HCT116 (cell line): ENCODE measurements at regions not wholly inside any gene's neighbourhood (a gene's known extent, or its start where the extent isn't known, plus 50 kb on each side); places are given as distances from the start of the nearest gene placed in this dataset.

Experiments used
- ATAC-seq: fragments of 200-7000 bp; cut with Tn5 transposase; 2 replicates; pipeline ENCODE4 v1.9.1; 2020; ENCODE audit warnings: mild to moderate bottlenecking, moderate library complexity
- BruUV-seq: library from RNA; stranded (reverse); fragments of 400-500 nt; replicated peaks from 2 replicates; lab custom pipeline; 2021; lab: Mats Ljungman, UMichigan
- CTCF ChIA-PET: fragments of 300-600 bp; sonication (Branson Sonifier 250); formaldehyde crosslinking; loops from one replicate; lab custom pipeline; 2021; ENCODE audit warnings: antibody characterized with exemption; lab: Charles Lee
- POLR2A ChIA-PET: fragments of 300-600, 350-600 bp; sonication (Branson Sonifier 250); formaldehyde crosslinking; loops from one replicate; lab custom pipeline; 2021; ENCODE audit warnings: antibody characterized with exemption; lab: Charles Lee
- RAD21 ChIA-PET, 2 experiments: fragments of 300-600 bp; sonication (Branson Sonifier 250); formaldehyde crosslinking; loops; one replicate each; lab custom pipeline; 2023; ENCODE audit warnings: low total read pairs in 2 of 2; ENCODE audit not compliant: uncharacterized antibody in 2 of 2, unreplicated experiment in 2 of 2, low non-redundant PET in 1 of 2; lab: Charles Lee
- DNase-seq: peaks from one replicate; pipeline ENCODE4 v3.0.0-alpha.2; 2010; ENCODE audit warnings: low read depth, low spot score
- H2AFZ ChIP-seq: fragments of 200-600 bp; shearing (Covaris generic), sonication (generic); 2 replicates; pipeline ENCODE4 v1.6.1; 2017; ENCODE audit warnings: low read depth, mixed run types, mixed read lengths, antibody characterized with exemption, low read length; ENCODE audit not compliant: poor library complexity, severe bottlenecking
- H3K27ac ChIP-seq: 2 replicates; pipeline ENCODE4 v1.5.1; 2012; ENCODE audit warnings: low read depth, low read length
- H3K27me3 ChIP-seq: fragments of 200-600 bp; sonication (generic); 2 replicates; pipeline ENCODE4 v1.6.1; 2016; ENCODE audit warnings: mixed run types, low read length, mixed read lengths; ENCODE audit not compliant: insufficient read depth
- H3K36me3 ChIP-seq, 2 experiments: fragments of 200-500 bp in 1 of 2; fragments of 200-600 bp in 1 of 2; sonication (Bioruptor generic) in 1 of 2; sonication (generic) in 1 of 2; 2 replicates each; pipeline versions ENCODE4 v1.5.1 to v1.6.1; 2014 to 2016; ENCODE audit warnings: low read length in 2 of 2, inconsistent platforms in 1 of 2, mixed read lengths in 1 of 2, mixed run types in 1 of 2; ENCODE audit not compliant: insufficient read depth in 2 of 2, control insufficient read depth in 1 of 2
- H3K4me1 ChIP-seq, 2 experiments: fragments of 200-600 bp in 1 of 2; sonication (generic) in 1 of 2; 2 replicates each; pipeline versions ENCODE4 v1.5.1 to v1.6.1; 2012 to 2017; ENCODE audit warnings: low read length in 2 of 2, inconsistent platforms in 1 of 2, mild to moderate bottlenecking in 1 of 2, mixed read lengths in 1 of 2, mixed run types in 1 of 2, moderate library complexity in 1 of 2; ENCODE audit not compliant: insufficient read depth in 2 of 2, control insufficient read depth in 1 of 2
- H3K4me2 ChIP-seq: fragments of 200-600 bp; sonication (generic); 2 replicates; pipeline ENCODE4 v1.6.1; 2017; ENCODE audit warnings: mixed run types, low read length, mixed read lengths
- H3K4me3 ChIP-seq, 2 experiments: fragments of 200-600 bp in 1 of 2; sonication (generic) in 1 of 2; replicated peaks in 1 of 2; 2 replicates each; pipeline ENCODE4 v1.5.1; 2011 to 2016; ENCODE audit warnings: low read length in 2 of 2, control low read depth in 1 of 2, low read depth in 1 of 2, mild to moderate bottlenecking in 1 of 2, mixed read lengths in 1 of 2, mixed run types in 1 of 2
- H3K79me2 ChIP-seq: fragments of 200-600 bp; sonication (generic); 2 replicates; pipeline ENCODE4 v1.6.1; 2017; ENCODE audit warnings: mild to moderate bottlenecking, mixed run types, low read length, moderate library complexity, mixed read lengths; ENCODE audit not compliant: insufficient read depth
- H3K9ac ChIP-seq: fragments of 200-600 bp; sonication (generic); 2 replicates; pipeline ENCODE4 v1.6.1; 2016; ENCODE audit warnings: low read length, mixed read lengths
- H3K9me2 ChIP-seq: fragments of 200-600 bp; sonication (generic), shearing (Covaris generic); 2 replicates; pipeline ENCODE4 v1.6.1; 2017; ENCODE audit warnings: mixed run types, mild to moderate bottlenecking, moderate library complexity; ENCODE audit not compliant: insufficient read depth
- H3K9me3 ChIP-seq, 2 experiments: fragments of 200-500 bp in 1 of 2; fragments of 200-600 bp in 1 of 2; sonication (Bioruptor generic) in 1 of 2; sonication (generic) in 1 of 2; 2 replicates each; pipeline ENCODE4 v1.6.1; 2014 to 2017; ENCODE audit warnings: low read length in 2 of 2, mixed read lengths in 2 of 2, inconsistent platforms in 1 of 2, low read depth in 1 of 2, mild to moderate bottlenecking in 1 of 2, mixed run types in 1 of 2, moderate library complexity in 1 of 2; ENCODE audit not compliant: control insufficient read depth in 1 of 2, insufficient read depth in 1 of 2
- H4K20me1 ChIP-seq: fragments of 200-600 bp; sonication (generic), shearing (Covaris generic); 2 replicates; pipeline ENCODE4 v1.6.1; 2017; ENCODE audit warnings: mixed run types, mild to moderate bottlenecking, moderate library complexity; ENCODE audit not compliant: insufficient read depth
- CBX3 ChIP-seq: IDR thresholded peaks from 2 replicates; pipeline ENCODE4 v1.6.1; 2012; ENCODE audit warnings: low read depth
- CEBPB ChIP-seq: IDR thresholded peaks from 2 replicates; pipeline ENCODE4 v1.6.1; 2012; ENCODE audit warnings: low read depth
- CTCF ChIP-seq, 3 experiments: fragments of 200-600 bp in 1 of 3; sonication (generic) in 1 of 3; IDR thresholded peaks in 2 of 3; conservative IDR thresholded peaks in 1 of 3; 2 replicates each; pipeline ENCODE4 v1.5.1; 2012 to 2017; ENCODE audit warnings: low read depth in 2 of 3, low read length in 2 of 3, antibody characterized with exemption in 1 of 3, borderline replicate concordance in 1 of 3, control low read depth in 1 of 3, mild to moderate bottlenecking in 1 of 3, mixed read lengths in 1 of 3, mixed run types in 1 of 3, moderate library complexity in 1 of 3; ENCODE audit not compliant: insufficient read depth in 1 of 3
- ELF1 ChIP-seq: IDR thresholded peaks from 2 replicates; pipeline ENCODE4 v1.6.1; 2012; ENCODE audit warnings: low read depth, borderline replicate concordance
- EZH2 ChIP-seq: fragments of 200-600 bp; sonication (generic); IDR thresholded peaks from 2 replicates; pipeline ENCODE4 v1.6.1; 2017; ENCODE audit warnings: antibody characterized with exemption, mixed run types
- FOSL1 ChIP-seq: IDR thresholded peaks from 2 replicates; pipeline ENCODE4 v1.6.1; 2012; ENCODE audit warnings: low read depth
- JUND ChIP-seq: IDR thresholded peaks from 2 replicates; pipeline ENCODE4 v1.6.1; 2012
- MAX ChIP-seq: IDR thresholded peaks from 2 replicates; pipeline ENCODE4 v1.6.1; 2012
- POLR2A ChIP-seq: IDR thresholded peaks from 2 replicates; pipeline ENCODE4 v1.7.0; 2011; ENCODE audit warnings: borderline replicate concordance; ENCODE audit not compliant: insufficient read depth, insufficient read length; ENCODE audit errors: extremely low read depth
- POLR2AphosphoS5 ChIP-seq: IDR thresholded peaks from 2 replicates; pipeline ENCODE4 v1.6.1; 2011; ENCODE audit warnings: mild to moderate bottlenecking, low read depth, low read length, moderate library complexity
- RAD21 ChIP-seq: IDR thresholded peaks from 2 replicates; pipeline ENCODE4 v1.6.1; 2012; ENCODE audit warnings: low read depth, mild to moderate bottlenecking
- SIN3A ChIP-seq: IDR thresholded peaks from 2 replicates; pipeline ENCODE4 v1.6.1; 2012; ENCODE audit warnings: low read depth
- SP1 ChIP-seq: IDR thresholded peaks from 2 replicates; pipeline ENCODE4 v1.6.1; 2012; ENCODE audit warnings: low read depth
- SRF ChIP-seq: IDR thresholded peaks from 2 replicates; pipeline ENCODE4 v1.6.1; 2012; ENCODE audit warnings: low read depth
- TCF7L2 ChIP-seq: IDR thresholded peaks from 2 replicates; pipeline ENCODE4 v1.7.0; 2011; ENCODE audit warnings: borderline replicate concordance, inconsistent platforms; ENCODE audit not compliant: insufficient read depth, insufficient read length; ENCODE audit errors: extremely low read depth
- YY1 ChIP-seq: IDR thresholded peaks from 2 replicates; pipeline ENCODE4 v1.6.1; 2011; ENCODE audit warnings: low read length, low read depth, moderate library complexity, mild to moderate bottlenecking; ENCODE audit not compliant: insufficient replicate concordance; ENCODE audit errors: extremely low read depth
- ZBTB33 ChIP-seq: IDR thresholded peaks from 2 replicates; pipeline ENCODE4 v1.6.1; 2011; ENCODE audit warnings: mild to moderate bottlenecking, low read length, moderate library complexity; ENCODE audit not compliant: insufficient replicate concordance; ENCODE audit errors: extremely low read depth
- ZNF274 ChIP-seq: fragments of 200-500 bp; sonication (Bioruptor generic); IDR thresholded peaks from 2 replicates; pipeline ENCODE4 v1.6.1; 2014; ENCODE audit warnings: mild to moderate bottlenecking, low read depth, low read length, inconsistent platforms
- intact Hi-C: fragments of 100-400 bp; cut with micrococcal nuclease; formaldehyde crosslinking; loops from 2 replicates; pipeline ENCODE4 v1.10.0; 2022
- TF ChIP-seq, protein P1 (sequence below): IDR thresholded peaks from 2 replicates; pipeline ENCODE4 v1.6.1; 2012; ENCODE audit warnings: low read depth
- TF ChIP-seq, protein P2 (sequence below): IDR thresholded peaks from 2 replicates; pipeline ENCODE4 v1.6.1; 2012

DNA sequence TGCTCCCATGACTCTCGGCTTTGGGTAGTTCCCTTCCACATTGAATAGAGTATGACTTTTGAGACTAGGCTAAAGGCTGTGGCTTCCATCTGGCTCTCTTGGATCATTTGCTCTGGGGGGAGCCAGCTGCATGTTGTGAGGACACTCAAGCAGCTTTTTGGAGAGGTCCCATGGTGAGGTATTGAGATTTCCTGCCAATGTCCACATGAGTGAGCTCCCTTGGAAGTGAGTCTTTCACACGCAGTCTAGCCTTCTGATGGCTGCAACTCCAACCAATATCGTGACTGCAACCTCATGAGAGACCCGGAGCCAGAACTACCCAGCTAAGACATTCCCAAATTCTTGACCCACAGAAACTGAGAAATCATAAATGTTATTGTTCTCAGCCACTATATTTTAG, 127.7 kb upstream of the KAZN start:
- no TSS peak for BruUV-seq
- H3K4me3 ChIP-seq, result no peak overlapping the region
- TF ChIP-seq SRF (no peak), EZH2 (no peak), CEBPB (no peak), FOSL1 (no peak), ELF1 (no peak), POLR2AphosphoS5 (no peak), POLR2A (no peak), ZBTB33 (no peak), SIN3A (no peak), CBX3 (no peak), ZNF274 (no peak), CTCF (IDR thresholded peaks at IDR 0.05 in 2 of 3, conservative IDR thresholded peaks at IDR 0.05 in 1 of 3; ENCODE audit: borderline replicate concordance in 1 of 3, insufficient read depth in 1 of 3, low read depth in 2 of 3, low read length in 2 of 3) (no peak), TCF7L2 (no peak), YY1 (no peak), SP1 (no peak), RAD21 (no peak), MAX (no peak), JUND (no peak)
- TF ChIP-seq, protein P1, sequence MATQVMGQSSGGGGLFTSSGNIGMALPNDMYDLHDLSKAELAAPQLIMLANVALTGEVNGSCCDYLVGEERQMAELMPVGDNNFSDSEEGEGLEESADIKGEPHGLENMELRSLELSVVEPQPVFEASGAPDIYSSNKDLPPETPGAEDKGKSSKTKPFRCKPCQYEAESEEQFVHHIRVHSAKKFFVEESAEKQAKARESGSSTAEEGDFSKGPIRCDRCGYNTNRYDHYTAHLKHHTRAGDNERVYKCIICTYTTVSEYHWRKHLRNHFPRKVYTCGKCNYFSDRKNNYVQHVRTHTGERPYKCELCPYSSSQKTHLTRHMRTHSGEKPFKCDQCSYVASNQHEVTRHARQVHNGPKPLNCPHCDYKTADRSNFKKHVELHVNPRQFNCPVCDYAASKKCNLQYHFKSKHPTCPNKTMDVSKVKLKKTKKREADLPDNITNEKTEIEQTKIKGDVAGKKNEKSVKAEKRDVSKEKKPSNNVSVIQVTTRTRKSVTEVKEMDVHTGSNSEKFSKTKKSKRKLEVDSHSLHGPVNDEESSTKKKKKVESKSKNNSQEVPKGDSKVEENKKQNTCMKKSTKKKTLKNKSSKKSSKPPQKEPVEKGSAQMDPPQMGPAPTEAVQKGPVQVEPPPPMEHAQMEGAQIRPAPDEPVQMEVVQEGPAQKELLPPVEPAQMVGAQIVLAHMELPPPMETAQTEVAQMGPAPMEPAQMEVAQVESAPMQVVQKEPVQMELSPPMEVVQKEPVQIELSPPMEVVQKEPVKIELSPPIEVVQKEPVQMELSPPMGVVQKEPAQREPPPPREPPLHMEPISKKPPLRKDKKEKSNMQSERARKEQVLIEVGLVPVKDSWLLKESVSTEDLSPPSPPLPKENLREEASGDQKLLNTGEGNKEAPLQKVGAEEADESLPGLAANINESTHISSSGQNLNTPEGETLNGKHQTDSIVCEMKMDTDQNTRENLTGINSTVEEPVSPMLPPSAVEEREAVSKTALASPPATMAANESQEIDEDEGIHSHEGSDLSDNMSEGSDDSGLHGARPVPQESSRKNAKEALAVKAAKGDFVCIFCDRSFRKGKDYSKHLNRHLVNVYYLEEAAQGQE, result no peak
- TF ChIP-seq, protein P2, sequence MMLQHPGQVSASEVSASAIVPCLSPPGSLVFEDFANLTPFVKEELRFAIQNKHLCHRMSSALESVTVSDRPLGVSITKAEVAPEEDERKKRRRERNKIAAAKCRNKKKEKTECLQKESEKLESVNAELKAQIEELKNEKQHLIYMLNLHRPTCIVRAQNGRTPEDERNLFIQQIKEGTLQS, result no peak
- TF ChIP-seq, all 23 proteins: peak for 0
- Histone ChIP-seq H3K4me1 (no peaks in the 10 kb centered on the region), H3K27ac (no peak overlapping the region), H3K36me3 (no peaks in the 10 kb centered on the region), H3K27me3 (peaks cover 34% of the 10 kb centered on the region), H3K9me2 (no peaks in the 10 kb centered on the region), H3K79me2 (no peaks in the 10 kb centered on the region), H4K20me1 (no peaks in the 10 kb centered on the region), H3K9ac (no peak overlapping the region), H3K4me2 (no peak overlapping the region), H3K9me3 (no peaks in the 10 kb centered on the region), H2AFZ (no peak overlapping the region)
- no peak for DNase-seq
- no peak for ATAC-seq
- intact Hi-C loops, result no loop called here
- ChIA-PET POLR2A (no interaction called here), RAD21 (no interaction called here), CTCF (no interaction called here)
